ENCODE measurements at regions not wholly inside any gene's neighbourhood (a gene's known extent, or its start where the extent isn't known, plus 50 kb on each side); places are given as distances from the start of the nearest gene placed in this dataset.

DNA sequence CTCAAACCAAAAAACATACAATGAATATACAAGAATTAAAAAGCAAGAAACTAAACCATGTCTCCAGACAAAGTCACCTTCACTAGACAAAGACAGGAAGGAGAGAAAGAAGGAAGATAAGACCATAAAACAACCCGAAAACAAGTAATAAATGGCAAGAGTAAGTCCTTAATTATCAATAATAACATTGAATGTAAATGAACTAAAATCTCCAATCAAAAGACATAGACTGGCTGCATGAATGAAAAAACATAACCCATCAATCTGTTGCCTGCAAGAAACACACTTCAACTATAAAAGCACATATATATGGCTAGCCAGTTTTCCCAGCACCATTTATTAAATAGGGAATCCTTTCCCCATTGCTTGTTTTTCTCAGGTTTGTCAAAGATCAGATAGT is 100.8 kb upstream of the SAMSN1 start:
- no peaks in the 10 kb centered on the region; the same call in 1 of the 2 replicates for H3K4me1 ChIP-seq (ENCODE audit: insufficient read depth, low read length)
- H3K27me3 ChIP-seq (ENCODE audit: insufficient read depth, low read length, poor library complexity) = no peaks in the 10 kb centered on the region
- H3K79me2 ChIP-seq (ENCODE audit: insufficient read depth, low read length) = no peaks in the 10 kb centered on the region
- H3K4me3 ChIP-seq (ENCODE audit: low read depth in 1 of 2, low read length in 2 of 2) = no peak overlapping the region
- no peak overlapping the region for H3K4me2 ChIP-seq (ENCODE audit: insufficient read depth, low read length)
- H3K9ac ChIP-seq (ENCODE audit: low read depth, low read length) = no peak overlapping the region
- no peak for TF ChIP-seq EZH2 (IDR thresholded peaks at IDR 0.05; ENCODE audit: borderline replicate concordance, low read depth, low read length, severe bottlenecking)
- TF ChIP-seq, protein P1, sequence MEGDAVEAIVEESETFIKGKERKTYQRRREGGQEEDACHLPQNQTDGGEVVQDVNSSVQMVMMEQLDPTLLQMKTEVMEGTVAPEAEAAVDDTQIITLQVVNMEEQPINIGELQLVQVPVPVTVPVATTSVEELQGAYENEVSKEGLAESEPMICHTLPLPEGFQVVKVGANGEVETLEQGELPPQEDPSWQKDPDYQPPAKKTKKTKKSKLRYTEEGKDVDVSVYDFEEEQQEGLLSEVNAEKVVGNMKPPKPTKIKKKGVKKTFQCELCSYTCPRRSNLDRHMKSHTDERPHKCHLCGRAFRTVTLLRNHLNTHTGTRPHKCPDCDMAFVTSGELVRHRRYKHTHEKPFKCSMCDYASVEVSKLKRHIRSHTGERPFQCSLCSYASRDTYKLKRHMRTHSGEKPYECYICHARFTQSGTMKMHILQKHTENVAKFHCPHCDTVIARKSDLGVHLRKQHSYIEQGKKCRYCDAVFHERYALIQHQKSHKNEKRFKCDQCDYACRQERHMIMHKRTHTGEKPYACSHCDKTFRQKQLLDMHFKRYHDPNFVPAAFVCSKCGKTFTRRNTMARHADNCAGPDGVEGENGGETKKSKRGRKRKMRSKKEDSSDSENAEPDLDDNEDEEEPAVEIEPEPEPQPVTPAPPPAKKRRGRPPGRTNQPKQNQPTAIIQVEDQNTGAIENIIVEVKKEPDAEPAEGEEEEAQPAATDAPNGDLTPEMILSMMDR (IDR thresholded peaks at IDR 0.05; ENCODE audit: borderline replicate concordance, extremely low read depth, low read length, poor library complexity, severe bottlenecking) = no peak
- H2AFZ ChIP-seq (ENCODE audit: low read depth, low read length) = no peak overlapping the region
- ATAC-seq (ENCODE audit: insufficient read depth, low read depth) = no peak
- no peak for DNase-seq
- no peak overlapping the region for H3K27ac ChIP-seq (ENCODE audit: low read length)
- H4K20me1 ChIP-seq (ENCODE audit: insufficient read depth, low read length) = no peaks in the 10 kb centered on the region
- no peaks in the 10 kb centered on the region for H3K36me3 ChIP-seq (ENCODE audit: insufficient read depth, low read length)
- H3K9me3 ChIP-seq (ENCODE audit: insufficient read depth, low read length, severe bottlenecking) = peaks cover 11% of the 10 kb centered on the region

- DNase-seq (no peak), ATAC-seq (ENCODE audit: insufficient read depth, low read depth) (no peak)
- no peak for TF ChIP-seq EZH2 (IDR thresholded peaks at IDR 0.05; ENCODE audit: borderline replicate concordance, low read depth, low read length, severe bottlenecking)
- TF ChIP-seq, protein P1 (IDR thresholded peaks at IDR 0.05; ENCODE audit: borderline replicate concordance, extremely low read depth, low read length, poor library complexity, severe bottlenecking) = no peak
- no peak overlapping the region for H2AFZ ChIP-seq (ENCODE audit: low read depth, low read length)
- no peaks in the 10 kb centered on the region for H4K20me1 ChIP-seq (ENCODE audit: insufficient read depth, low read length)
- no peak overlapping the region for H3K27ac ChIP-seq (ENCODE audit: low read length)
- H3K4me3 ChIP-seq (ENCODE audit: low read depth in 1 of 2, low read length in 2 of 2) = no peak overlapping the region
- no peaks in the 10 kb centered on the region for H3K36me3 ChIP-seq (ENCODE audit: insufficient read depth, low read length)
- no peaks in the 10 kb centered on the region for H3K79me2 ChIP-seq (ENCODE audit: insufficient read depth, low read length)
- no peak overlapping the region for H3K9ac ChIP-seq (ENCODE audit: low read depth, low read length)
- no peaks in the 10 kb centered on the region for H3K27me3 ChIP-seq (ENCODE audit: insufficient read depth, low read length, poor library complexity)
- H3K9me3 ChIP-seq (ENCODE audit: insufficient read depth, low read length, severe bottlenecking) = peaks cover 11% of the 10 kb centered on the region
- H3K4me2 ChIP-seq (ENCODE audit: insufficient read depth, low read length) = no peak overlapping the region
- no peaks in the 10 kb centered on the region; the same call in 1 of the 2 replicates for H3K4me1 ChIP-seq (ENCODE audit: insufficient read depth, low read length)
Measured at GRCh38 chr21:14645702-14646101, 99.6 kb upstream of the SAMSN1 start.

- TF ChIP-seq, protein P1 (IDR thresholded peaks at IDR 0.05; ENCODE audit: borderline replicate concordance, extremely low read depth, low read length, poor library complexity, severe bottlenecking) = no peak
- no peak for TF ChIP-seq EZH2 (IDR thresholded peaks at IDR 0.05; ENCODE audit: borderline replicate concordance, low read depth, low read length, severe bottlenecking)
- H3K36me3 ChIP-seq (ENCODE audit: insufficient read depth, low read length) = no peaks in the 10 kb centered on the region
- no peak overlapping the region for H3K9ac ChIP-seq (ENCODE audit: low read depth, low read length)
- H3K9me3 ChIP-seq (ENCODE audit: insufficient read depth, low read length, severe bottlenecking) = no peaks in the 10 kb centered on the region
- peaks cover 22% of the 10 kb centered on the region for H3K4me1 ChIP-seq (ENCODE audit: insufficient read depth, low read length)
- DNase-seq (no peak), ATAC-seq (ENCODE audit: insufficient read depth, low read depth) (no peak)
- no peaks in the 10 kb centered on the region for H3K79me2 ChIP-seq (ENCODE audit: insufficient read depth, low read length)
- H3K4me3 ChIP-seq (ENCODE audit: low read depth in 1 of 2, low read length in 2 of 2) = no peak overlapping the region
- H3K4me2 ChIP-seq (ENCODE audit: insufficient read depth, low read length) = no peak overlapping the region
- no peaks in the 10 kb centered on the region for H4K20me1 ChIP-seq (ENCODE audit: insufficient read depth, low read length)
- no peaks in the 10 kb centered on the region for H3K27me3 ChIP-seq (ENCODE audit: insufficient read depth, low read length, poor library complexity)
- no peak overlapping the region for H2AFZ ChIP-seq (ENCODE audit: low read depth, low read length)
- H3K27ac ChIP-seq (ENCODE audit: low read length) = no peak overlapping the region
Measured at GRCh38 chr21:14632359-14632758, 86.2 kb upstream of the SAMSN1 start.
